T-helper 1 cell treated with Interleukin-12 subunit alpha and Interleukin-12 subunit beta and Interleukin-4 antibody, amounts not matched to agents 30 ng/mL and 1 ng/mL, for 36 hours (primary cell): ENCODE measurements at regions not wholly inside any gene's neighbourhood (a gene's known extent, or its start where the extent isn't known, plus 50 kb on each side); places are given as distances from the start of the nearest gene placed in this dataset.
"Not testable (repeated sequence)": the region's sequence is repeated elsewhere in the genome, so short reads cannot be mapped to it uniquely, and the experiment has no call there.

Source experiments
- intact Hi-C: fragments of 100-400 bp; cut with micrococcal nuclease; formaldehyde crosslinking; loops from one replicate; pipeline ENCODE4 v1.15.1; 2024

DNA sequence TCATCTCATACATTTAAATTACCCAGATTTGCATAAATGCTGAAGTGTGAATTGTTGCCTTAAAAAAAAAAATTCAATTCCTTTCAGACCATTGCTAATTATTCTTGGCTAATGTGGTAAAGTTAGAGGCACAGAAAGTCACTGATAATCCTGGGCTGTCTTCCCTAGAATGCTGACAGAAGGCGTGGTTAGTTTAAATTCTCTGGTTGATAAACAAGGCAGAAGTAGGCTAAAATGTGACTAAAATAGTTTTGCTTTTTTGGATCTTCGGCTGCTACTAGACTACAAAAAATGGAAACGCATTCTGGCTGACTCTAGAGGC, 193.7 kb downstream of the OTOL1 start:
- intact Hi-C loops: no loop called here

DNA sequence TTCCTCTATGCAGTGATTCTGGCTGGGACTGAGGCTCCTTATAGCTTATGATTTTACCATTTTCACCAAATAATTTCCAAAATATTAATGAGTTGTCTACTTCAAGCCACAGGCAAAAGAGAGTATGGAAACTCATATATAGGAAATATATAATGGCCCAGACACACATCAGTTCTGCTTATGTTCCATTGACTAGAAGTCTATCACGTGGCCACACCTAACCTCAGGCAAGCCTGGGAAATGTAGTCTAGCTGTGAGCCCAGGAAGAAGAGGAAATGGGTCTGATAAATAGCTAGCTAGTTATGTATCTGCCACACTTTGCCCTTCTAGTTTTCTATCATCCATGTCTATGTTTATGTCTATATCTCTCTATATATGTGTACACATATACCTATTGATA, 195.1 kb downstream of the OTOL1 start:
- intact Hi-C loops: no loop called here

DNA sequence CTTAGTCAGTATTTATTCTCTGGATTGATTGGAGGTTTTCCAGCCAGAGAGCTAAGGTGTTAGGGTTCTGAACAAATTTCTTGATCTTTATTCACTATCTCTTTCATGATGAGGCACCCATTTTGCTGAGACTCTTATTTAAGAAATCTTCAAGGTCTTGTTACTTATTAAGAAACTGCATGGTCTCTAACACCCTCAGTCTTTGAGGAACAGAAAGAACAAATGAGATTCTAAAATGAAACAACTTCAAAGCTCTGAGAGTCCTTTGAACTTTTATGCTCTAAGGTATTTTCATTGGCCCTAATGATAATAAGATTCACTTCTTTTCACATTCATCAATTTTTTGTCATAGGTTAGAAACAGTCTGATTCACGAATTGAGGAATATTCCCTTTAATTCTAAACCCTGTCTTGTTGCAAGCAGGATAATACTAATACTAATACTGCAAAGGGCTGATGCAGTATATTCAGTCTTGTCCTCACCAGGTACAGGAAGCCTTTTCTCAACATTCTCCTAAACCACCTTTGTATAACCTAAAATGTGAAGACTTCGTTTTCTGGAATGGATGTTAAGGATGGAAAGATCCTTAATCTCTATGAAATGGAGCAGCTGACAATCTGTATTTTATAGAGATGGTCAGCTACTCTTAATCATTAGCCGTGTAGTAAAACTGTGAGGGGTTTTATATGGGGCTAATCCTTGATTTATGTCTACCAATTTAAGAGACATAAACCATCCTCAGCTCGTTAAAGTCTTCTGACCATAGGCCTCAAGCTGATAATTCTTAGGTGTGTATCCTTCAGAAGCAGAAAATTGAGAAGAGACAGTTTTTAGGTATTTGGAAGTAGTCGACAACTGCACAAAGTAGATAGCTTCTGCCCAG, 198.3 kb downstream of the OTOL1 start:
- intact Hi-C loops: no loop called here

DNA sequence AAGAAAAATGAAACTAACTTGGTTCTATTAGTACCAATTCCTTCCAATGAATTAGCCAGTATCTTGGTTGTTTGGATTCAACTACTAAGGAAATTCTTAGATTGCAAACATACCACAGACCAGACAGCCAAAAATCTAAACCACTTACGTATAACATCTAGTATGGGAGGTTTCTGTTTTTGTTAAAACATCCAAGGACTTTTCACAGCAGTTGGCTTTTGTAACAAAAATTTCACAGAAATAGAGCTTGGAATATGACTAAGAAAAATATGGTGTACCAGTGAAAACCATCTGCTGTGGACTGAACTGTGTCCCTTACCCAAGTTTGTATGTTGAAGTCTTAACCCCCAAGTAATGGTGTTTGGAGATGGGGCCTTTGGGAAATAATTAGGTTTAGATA, 199.2 kb downstream of the OTOL1 start:
- intact Hi-C loops: no loop called here

DNA sequence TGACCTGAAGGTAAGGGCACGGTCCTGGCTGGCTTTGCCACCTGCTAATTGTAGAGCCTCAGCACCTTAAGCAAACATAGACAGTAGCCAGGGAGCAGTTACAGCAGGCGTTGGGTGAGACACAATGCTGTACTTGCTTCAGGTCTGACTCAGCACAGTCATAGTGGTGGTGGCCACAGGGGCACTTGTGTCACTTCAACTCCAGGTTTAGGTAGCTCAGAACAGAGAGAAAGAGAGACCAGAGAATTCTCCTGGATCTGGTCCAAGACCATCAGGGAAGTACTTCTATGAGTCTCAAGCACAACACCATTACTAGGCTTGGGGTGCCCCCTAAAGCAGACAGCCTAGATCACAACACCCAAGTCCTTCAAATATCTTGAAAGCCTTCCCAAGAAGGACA, 204.4 kb downstream of the OTOL1 start:
- intact Hi-C loops: no loop called here

DNA sequence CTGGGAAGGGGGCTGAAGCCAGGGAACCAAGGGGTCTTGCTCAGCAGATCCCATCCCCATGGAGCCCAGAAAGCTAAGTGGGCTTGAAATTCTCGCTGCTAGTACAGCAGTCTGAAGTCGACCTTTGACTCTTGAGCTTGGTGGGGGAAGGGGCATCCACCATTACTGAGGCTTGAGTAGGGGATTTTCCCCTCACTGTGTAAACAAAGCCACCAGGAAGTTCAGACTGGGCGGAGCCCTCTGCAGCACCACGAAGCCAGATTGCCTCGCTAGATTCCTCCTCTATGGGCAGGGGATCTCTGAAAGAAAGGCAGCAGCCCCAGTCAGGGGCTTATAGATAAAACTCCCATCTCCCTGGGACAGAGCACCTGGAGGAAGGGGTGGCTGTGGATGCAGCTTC, 210.6 kb downstream of the OTOL1 start:
- intact Hi-C loops: not testable (repeated sequence)

DNA sequence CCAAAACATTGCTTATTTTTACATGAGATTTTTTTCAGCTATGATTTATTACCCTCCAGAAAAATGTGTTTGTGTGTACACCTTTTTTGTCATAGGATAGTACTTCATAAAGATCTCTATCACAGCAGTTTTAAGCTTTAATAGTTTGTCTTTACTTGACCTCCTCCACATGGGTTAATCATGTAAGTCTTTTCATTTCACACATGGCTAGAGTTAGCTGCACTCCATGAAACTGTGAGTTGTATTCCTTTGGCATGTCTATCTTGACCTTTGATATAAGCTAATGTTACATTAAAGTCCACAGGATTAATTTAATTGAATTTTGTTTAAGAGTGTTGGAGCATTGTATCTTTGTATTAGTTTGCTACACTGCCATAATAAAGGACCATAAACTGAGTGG, 217.1 kb downstream of the OTOL1 start:
- intact Hi-C loops: no loop called here

DNA sequence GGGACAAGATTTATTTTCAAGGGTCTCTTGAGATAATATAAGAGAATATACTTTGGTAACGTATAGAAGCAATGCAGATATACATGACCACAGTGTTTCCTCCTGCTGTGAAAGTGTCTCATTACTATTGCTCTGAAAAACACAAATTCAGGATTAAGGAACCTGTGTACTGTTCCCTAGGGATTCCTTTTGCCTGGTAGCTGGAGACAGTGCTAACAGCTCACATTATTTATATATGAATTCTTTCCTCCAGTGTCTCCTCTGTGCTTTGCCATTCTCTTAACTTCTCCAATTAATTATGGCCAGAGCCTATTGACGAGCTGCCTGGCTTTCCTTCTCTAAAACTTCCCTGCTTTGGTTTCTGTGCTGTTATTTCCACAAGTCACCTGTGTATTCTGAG, 235.4 kb downstream of the OTOL1 start:
- intact Hi-C loops: no loop called here

DNA sequence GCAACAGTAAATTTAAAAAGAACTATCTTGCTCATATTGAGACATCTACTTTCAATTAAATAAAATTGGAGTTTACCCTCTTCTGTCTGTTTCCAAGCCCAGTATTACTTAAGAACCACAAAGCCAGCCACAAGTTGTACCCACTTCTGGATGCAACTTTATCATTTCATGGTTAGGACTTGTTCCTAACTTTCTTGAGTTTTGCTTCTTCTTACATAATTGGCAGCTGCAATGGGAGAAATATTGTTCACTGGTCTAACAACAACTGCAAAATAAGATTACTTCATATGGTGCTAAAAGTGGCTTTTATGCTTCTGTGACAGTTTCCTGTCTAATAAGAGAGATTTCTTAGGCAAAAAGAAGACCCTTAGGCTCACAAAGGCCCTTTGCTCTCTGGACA, 240.6 kb downstream of the OTOL1 start:
- intact Hi-C loops: no loop called here

DNA sequence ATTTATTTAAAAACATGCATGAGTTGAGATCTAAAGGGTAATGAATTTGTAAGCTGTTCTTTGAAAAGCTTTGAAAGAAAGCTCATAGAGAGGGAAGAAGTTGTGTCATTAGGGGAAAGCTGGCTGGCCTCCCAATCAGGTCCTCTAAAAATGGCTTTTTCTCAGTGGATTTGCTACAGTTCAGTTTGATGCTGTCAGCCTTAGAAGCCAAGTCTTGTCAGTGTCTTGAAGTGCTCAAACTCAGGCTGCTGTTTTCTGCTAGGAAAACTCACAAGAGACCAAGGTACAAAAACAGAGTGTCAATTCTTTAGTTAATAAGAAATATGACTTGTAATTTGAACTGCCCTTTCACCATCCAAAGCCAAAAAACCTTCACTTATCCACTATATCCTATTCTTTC, 243.8 kb downstream of the OTOL1 start:
- intact Hi-C loops: no loop called here

DNA sequence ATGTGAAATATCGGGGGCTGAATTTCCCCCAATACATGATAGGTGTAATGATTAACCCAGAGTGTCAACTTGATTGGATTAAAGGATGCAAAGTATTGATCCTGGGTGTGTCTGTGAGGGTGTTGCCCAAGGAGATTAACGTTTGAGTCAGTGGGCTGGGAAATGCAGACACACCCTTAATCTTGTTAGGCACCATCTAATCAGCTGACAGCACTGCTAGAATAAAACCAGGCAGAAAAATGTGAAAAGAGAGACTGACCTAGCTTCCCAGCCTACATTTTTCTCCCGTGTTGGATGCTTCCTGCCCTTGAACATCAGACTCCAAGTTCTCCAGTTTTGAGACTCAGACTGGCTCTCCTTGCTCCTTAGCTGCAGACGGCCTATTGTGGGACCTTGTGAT, 247.8 kb downstream of the OTOL1 start:
- intact Hi-C loops: no loop called here

DNA sequence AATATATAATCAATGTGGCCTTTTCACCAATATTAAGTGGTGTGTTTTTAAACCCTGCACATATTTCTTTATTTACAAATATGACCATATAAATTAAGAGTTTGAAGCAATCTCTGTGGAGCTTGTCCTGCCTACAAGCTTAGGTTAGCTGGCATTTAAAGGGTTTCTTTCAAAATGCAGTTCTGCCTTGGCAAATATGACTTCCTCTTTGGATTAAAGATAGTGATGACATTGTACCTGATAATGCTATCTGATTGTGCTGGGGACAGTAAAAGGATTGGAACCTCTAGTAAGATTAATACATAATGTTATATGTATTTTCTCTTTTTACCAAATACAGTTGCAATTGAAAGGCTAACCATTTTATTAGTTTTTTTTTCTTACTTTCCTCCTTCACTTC, 249.1 kb downstream of the OTOL1 start:
- intact Hi-C loops: no loop called here

DNA sequence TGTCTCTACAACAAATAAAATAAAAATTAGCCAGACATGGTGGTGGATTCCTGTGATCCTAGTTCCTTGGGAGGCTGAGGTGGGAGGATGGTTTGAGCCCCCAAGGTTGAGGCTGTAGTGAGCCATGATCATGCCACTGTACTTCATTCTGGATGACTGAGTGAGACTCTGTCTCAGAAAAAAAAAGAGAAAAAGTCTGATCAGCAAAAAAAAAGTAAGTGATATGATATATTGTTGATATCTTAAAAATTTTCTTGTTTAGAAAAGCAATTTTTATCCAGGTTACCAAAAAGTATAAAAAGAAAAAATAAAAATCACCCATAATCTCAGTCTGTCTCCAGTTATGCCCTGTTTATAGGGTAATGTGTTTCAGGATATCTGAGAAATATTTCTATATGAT, 251.4 kb downstream of the OTOL1 start:
- intact Hi-C loops: no loop called here

DNA sequence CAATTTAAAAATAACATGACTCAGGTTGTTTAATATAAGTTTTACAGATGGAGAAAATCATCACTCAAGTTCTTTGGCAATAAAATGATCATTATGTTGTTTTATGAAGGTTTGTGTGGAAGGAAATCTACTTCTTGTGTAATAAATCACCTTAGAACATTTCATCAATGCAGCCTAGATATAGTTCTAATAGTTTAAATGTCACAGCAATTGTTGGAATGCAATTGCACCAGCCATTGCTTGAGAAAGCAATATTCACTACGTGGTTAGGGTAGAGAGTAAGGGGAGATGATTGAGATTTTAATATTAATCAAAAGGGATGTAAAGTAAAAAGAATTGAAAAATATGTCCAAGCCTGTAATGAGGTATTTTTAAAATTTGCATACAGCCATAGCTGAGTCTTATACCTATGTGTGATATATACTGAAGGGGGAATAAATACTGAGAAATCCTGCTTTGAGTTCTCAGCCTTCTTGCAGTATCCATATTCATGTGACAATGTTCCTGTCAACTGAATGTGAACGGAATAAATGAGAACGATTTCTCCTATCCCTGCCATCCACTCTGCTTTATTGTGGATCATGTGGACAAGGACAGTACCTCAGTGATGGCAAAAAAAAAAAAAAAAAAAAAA, 257.9 kb downstream of the OTOL1 start:
- intact Hi-C loops: no loop called here

DNA sequence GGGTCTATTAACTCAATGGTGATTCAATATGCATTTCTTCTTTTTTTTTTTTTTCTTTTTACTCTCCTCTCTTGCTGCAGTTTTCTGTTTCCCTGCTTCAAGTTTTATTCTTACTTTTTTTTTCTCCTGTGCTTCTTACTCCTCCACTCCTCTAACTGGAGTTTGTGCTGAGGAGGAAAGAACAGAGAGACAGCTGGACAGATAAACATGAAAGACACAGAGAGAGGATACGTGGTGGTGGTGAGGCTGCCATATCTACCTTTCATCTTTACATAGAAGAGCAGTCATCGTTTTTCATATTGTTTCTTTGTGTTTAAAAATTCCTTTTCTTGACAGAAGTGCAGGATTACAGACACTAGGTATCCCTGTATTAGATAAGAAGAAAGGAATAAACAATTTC, 262.8 kb downstream of the OTOL1 start:
- intact Hi-C loops: no loop called here

DNA sequence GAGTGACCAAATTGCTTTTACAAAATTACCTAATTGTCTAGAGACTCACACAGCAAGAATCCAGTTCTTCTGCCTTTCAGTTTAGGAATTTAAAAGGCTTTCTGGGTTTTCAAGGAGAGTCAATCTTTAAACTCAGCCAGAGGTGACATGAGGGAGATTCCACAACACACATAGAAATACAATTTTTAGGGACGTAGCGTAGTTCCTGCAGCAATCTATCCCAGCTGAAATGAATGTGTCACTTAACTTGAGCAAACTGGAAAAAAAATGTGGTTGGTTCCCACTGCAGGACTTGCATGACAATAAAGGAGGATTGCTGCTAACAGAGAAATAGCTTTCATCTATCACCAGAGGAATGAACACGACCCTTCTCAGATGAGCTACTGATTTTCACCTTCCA, 269.7 kb downstream of the OTOL1 start:
- intact Hi-C loops: no loop called here

DNA sequence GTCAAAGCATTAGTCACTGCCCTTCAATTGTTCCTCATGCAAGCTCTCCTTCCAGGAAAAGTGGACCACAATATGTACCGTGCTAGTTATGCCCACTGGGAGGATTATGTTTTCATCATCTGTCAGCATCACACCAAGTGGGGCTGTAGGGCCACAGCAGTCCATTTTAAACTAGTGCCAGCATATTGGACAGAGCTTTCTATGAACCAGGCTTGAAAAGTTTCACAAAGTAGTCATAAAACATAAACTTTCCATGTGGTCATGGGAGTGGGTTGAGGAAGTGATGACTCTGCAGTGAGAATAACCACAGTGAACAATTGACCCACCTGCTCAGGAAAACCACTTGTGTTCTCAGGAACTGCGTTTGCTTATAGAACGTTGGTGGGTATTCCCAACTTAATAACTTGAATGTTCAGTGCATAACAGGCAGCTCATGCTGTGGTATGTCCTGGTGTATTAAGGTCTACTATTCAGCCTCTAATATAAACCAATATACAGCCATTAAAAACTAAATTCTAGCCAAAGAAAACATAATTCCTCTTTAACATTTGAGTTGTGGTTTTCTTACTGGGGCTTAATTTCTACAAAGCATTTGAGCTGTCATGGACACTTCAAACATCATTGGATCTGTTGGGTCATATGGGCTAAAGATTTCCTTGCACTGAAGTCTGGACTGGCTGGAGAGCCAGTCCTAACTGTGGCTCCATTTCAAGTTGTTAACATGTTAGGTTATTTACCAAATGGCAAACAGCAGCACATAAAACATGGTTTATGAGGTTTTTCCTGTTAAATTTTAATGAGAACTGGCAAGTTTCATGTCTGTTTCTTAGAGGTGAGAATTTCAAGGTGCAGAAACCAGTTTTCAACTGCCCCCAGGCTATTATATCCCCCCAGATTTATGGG, 274.1 kb downstream of the OTOL1 start:
- intact Hi-C loops: no loop called here

DNA sequence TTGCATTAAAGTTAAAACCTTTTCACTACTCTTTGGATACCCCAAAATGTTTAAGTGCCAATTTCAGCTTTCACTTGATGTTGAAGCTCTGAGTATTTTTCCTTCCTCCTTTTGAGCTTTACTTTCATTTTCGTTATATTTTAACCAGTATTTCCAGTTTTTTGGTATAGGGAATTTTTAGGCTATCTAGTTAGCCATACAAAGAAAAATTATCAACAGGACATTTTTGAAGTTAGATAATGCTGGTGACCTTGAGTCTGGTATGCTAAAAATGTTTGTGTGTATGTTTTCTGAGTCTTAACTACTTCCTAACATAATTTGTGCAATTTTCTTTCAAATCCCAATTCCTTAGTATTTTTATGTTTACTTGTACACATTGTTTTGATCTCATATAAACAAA, 284.8 kb downstream of the OTOL1 start:
- intact Hi-C loops: no loop called here

DNA sequence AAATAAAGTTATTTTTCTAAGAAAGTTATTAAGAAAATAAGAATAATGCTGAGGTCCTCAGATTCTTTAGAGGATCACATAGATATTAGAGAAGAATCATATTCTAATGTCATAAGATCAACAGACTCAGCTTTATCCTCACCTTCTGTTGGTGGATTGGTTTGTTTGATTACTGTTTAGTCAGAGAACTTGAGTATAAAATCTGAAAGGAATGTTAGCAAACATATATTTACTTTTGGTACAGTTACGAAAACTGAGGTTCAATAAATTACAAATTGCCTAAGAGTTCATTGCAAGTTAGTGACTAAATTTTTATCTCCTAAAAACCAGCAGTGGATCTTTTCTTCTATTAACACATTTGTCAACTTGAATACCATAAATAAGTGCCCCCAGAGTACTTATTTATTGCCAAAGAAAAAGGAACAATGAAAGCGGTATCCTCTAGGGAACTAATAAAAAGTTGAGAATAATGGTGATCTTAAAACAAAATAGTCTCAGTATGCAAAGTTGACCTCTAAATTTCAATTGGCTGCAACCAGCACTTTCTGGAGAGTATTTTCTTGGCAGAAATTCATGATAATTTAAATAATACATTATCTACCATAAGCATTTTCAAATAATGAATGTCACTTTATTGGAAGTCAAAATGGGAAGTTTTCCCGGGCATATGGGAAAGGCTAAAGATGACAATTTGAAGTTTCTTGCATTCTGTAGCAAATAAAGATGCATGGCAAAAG, 296.8 kb downstream of the OTOL1 start:
- intact Hi-C loops: no loop called here

DNA sequence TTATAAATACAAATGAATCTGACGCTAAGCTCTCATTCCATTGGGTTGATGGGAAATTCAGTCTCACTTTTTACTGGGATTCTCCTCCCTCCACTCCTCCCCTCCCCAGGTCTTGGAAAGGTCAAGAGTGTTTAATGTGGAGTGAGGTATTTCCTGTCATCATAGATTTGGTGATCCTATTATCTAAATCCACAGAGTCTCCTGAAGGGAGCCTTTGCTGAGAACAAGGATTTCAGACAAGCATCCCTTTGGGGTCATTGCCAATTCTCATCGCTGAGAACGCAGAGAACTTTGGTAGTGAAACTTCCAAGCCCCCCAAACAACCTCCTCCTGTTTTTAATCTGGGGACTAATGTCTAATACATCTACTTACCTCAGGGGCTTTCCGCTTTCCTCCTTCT, 297.9 kb downstream of the OTOL1 start:
- intact Hi-C loops: no loop called here

DNA sequence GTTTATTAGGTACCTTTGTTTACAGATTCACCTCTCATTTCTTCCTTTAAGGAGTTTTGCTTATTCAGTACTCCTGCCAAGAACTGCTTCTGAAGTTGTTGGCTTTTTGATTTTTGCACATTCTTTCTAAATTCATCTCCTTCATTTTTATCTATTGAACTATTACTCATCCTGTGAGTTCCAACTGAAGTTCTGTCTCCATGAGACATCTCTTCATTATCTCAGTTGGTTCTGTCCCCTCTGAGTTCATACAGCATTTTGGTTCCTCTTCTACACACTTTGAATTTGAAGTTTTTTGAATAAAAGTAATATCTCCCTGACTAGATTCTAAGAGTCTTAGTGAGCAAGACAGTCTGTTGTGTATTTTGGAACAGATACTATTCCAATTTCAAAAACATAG, 299.7 kb downstream of the OTOL1 start:
- intact Hi-C loops: no loop called here

DNA sequence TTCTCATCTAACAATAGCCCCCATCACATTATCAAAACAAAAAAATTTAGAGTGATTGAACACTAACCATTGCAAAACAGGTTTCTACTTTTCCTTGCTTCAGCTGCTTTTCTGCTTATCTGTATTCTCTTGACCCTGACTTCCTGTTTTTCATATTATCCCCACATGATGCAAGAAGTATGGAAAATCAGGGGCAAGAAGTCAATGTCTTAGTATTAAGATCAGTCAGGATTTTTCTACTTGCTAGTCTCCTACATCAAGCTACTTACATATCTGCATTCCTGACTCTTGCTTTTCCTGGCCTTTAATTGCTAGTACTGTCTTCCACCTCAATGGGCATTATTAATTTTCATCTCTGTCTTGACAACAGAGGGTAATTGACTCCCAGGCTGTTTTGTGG, 300.2 kb downstream of the OTOL1 start:
- intact Hi-C loops: no loop called here
